Left ventricle myocardium inferior (tissue), 1 donor: ENCODE measurements at regions not wholly inside any gene's neighbourhood (a gene's known extent, or its start where the extent isn't known, plus 50 kb on each side); places are given as distances from the start of the nearest gene placed in this dataset.

ENCODE experiments used
- DNase-seq: peaks from one replicate; pipeline ENCODE4 v3.0.0-alpha.2; 2020
- H3K27ac ChIP-seq: fragments of 200-600 bp; replicated peaks from 2 replicates; pipeline ENCODE4 v1.8.0; 2021
- H3K27me3 ChIP-seq: fragments of 200-600 bp; 2 replicates; pipeline ENCODE4 v1.8.0; 2021; ENCODE audit warnings: low read depth
- H3K36me3 ChIP-seq: fragments of 200-600 bp; 2 replicates; pipeline ENCODE4 v1.8.0; 2021
- H3K4me1 ChIP-seq: fragments of 200-600 bp; 2 replicates; pipeline ENCODE4 v1.8.0; 2021
- H3K4me3 ChIP-seq: fragments of 200-600 bp; 2 replicates; pipeline ENCODE4 v1.8.0; 2021; ENCODE audit warnings: mild to moderate bottlenecking, moderate library complexity
- H3K9me3 ChIP-seq: fragments of 200-600 bp; replicated peaks from 2 replicates; pipeline ENCODE4 v1.8.0; 2021
- intact Hi-C: fragments of 100-400 bp; cut with micrococcal nuclease; formaldehyde crosslinking; loops from one replicate; pipeline ENCODE4 v1.11.0; 2022
- TF ChIP-seq, protein P1 (sequence below): fragments of 200-600 bp; IDR thresholded peaks from 2 replicates; pipeline ENCODE4 v1.8.0; 2021; ENCODE audit warnings: antibody characterized with exemption, mild to moderate bottlenecking, borderline replicate concordance
- donor health status: DM: no; HTN: yes; CAD: no; lungs with severe emphysema.

DNA sequence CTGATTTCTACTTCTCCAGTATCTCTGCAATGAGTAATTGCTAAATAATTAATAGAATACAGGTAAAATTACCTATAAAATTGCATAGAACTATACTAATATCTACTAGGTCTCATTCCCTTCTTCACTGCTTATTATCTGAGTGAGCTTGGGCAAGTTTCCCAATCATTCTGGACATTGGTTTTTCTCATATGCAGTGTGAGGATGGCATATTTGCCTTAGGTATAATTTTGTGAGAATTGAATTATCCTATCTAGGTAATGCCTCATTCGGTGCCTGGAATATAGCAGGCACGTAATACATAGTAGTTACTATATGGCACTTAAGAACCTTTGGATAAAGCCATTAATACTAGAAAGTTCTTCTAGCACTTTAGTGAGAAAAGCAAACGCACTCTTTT, 434.7 kb downstream of the GATA3 start:
- intact Hi-C loops, result no loop called here
- TF ChIP-seq, protein P1, sequence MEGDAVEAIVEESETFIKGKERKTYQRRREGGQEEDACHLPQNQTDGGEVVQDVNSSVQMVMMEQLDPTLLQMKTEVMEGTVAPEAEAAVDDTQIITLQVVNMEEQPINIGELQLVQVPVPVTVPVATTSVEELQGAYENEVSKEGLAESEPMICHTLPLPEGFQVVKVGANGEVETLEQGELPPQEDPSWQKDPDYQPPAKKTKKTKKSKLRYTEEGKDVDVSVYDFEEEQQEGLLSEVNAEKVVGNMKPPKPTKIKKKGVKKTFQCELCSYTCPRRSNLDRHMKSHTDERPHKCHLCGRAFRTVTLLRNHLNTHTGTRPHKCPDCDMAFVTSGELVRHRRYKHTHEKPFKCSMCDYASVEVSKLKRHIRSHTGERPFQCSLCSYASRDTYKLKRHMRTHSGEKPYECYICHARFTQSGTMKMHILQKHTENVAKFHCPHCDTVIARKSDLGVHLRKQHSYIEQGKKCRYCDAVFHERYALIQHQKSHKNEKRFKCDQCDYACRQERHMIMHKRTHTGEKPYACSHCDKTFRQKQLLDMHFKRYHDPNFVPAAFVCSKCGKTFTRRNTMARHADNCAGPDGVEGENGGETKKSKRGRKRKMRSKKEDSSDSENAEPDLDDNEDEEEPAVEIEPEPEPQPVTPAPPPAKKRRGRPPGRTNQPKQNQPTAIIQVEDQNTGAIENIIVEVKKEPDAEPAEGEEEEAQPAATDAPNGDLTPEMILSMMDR, result no peak
- H3K9me3 ChIP-seq, result no peaks in the 10 kb centered on the region
- no peak overlapping the region for H3K27ac ChIP-seq
- no peaks in the 10 kb centered on the region for H3K4me1 ChIP-seq
- no peaks in the 10 kb centered on the region for H3K36me3 ChIP-seq
- H3K27me3 ChIP-seq, result peaks cover 15% of the 10 kb centered on the region
- no peak overlapping the region for H3K4me3 ChIP-seq
- no peak for DNase-seq

DNA sequence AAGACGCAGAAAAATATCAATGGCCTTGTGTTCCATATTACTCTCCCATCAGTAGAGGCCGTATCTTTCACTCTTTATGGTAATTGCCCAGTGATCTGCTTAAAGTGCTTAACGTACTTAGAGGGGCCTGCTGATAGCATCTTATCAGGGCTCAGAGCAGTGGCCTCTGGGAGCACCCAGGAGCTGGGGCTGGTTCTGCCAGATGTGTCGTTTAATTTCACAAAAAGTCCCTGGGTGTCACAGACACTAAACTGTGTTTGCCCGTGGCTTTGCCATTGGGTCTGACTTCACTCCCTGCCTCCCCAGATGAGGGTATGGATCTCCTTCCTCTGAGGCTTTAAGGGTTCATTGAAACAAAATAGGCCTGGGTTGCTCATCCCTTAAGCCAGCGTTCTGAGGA, 435.3 kb downstream of the GATA3 start:
- Histone ChIP-seq H3K27me3 (peaks cover 9% of the 10 kb centered on the region), H3K4me1 (no peaks in the 10 kb centered on the region), H3K27ac (no peak overlapping the region), H3K36me3 (no peaks in the 10 kb centered on the region), H3K9me3 (no peaks in the 10 kb centered on the region), H3K4me3 (no peak overlapping the region)
- no peak for DNase-seq
- intact Hi-C loops, result no loop called here
- TF ChIP-seq, protein P1, result no peak

DNA sequence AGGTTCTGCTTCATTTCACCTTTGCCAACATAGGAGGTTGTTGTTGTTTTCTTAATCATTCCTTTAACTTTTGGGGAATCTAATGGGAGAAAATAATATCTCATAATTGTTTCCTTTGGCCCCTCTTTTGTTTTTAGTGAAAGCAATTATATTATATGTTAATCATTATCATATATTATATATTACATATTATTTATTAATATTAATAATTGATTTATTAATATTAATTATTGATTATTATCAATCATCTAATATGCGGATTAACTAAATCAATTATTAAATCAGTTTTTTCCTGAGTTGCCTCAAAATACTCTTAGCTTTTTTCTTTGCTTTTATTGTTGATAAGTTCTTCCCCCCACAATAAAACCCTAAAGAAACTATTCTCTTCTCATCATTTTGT, 443.8 kb downstream of the GATA3 start:
- Histone ChIP-seq H3K4me1 (no peaks in the 10 kb centered on the region), H3K36me3 (no peaks in the 10 kb centered on the region), H3K4me3 (no peak overlapping the region), H3K27me3 (peaks cover 6% of the 10 kb centered on the region), H3K27ac (no peak overlapping the region), H3K9me3 (no peaks in the 10 kb centered on the region)
- intact Hi-C loops, result no loop called here
- TF ChIP-seq, protein P1, result no peak
- no peak for DNase-seq

DNA sequence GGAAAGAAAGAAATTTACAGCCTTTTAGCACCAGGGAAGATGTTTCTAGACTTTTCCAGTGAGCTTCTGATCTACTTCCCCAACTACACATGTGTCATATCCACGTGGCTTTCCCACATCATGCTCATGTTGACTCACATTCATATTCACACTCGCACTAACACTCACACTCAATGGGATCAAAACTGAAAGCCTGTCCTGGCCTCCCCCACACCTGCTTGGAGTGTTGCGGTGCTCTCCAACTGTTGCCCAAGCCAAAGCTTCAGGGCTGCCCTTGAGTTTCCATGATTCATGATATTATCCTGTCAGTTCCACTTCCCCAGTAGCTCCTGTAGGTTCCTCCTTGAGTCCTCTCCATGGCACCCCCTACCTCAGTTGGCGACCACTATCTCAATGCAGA, 444.4 kb downstream of the GATA3 start:
- TF ChIP-seq, protein P1, result no peak
- Histone ChIP-seq H3K27ac (no peak overlapping the region), H3K4me1 (no peaks in the 10 kb centered on the region), H3K27me3 (peaks cover 8% of the 10 kb centered on the region), H3K4me3 (no peak overlapping the region), H3K36me3 (no peaks in the 10 kb centered on the region), H3K9me3 (no peaks in the 10 kb centered on the region)
- intact Hi-C loops, result no loop called here
- DNase-seq, result no peak

DNA sequence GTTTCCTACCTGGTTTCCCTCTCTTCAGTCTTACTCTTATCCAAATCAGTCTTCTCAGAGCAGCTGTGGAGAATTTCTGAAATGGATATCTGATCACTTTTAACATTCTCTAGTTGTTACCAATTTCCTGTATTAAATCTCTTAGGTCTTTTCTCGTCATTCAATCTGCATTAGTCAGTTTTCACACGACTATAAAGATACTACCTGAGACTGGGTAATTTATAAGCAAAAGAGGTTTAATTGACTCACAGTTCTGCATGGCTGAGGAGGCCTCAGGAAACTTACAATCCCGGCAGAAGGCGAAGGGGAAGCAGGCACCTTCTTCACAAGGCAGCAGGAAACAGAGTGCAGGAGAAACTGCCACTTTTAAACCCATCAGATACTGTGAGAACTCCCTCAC, 444.8 kb downstream of the GATA3 start:
- no peaks in the 10 kb centered on the region for H3K36me3 ChIP-seq
- no peaks in the 10 kb centered on the region for H3K4me1 ChIP-seq
- peaks cover 12% of the 10 kb centered on the region for H3K27me3 ChIP-seq
- TF ChIP-seq, protein P1, result no peak
- DNase-seq, result no peak
- H3K4me3 ChIP-seq, result no peak overlapping the region
- H3K27ac ChIP-seq, result no peak overlapping the region
- no peaks in the 10 kb centered on the region for H3K9me3 ChIP-seq
- intact Hi-C loops, result no loop called here
